GM12872 (cell line): ENCODE measurements at regions not wholly inside any gene's neighbourhood (a gene's known extent, or its start where the extent isn't known, plus 50 kb on each side); places are given as distances from the start of the nearest gene placed in this dataset.

Experiments
- TF ChIP-seq, protein P1 (sequence below): IDR thresholded peaks from 3 replicates; pipeline ENCODE4 v1.5.1; 2011; ENCODE audit warnings: low read depth, mild to moderate bottlenecking, low read length, moderate library complexity; ENCODE audit not compliant: insufficient read depth

- TF ChIP-seq, protein P1, sequence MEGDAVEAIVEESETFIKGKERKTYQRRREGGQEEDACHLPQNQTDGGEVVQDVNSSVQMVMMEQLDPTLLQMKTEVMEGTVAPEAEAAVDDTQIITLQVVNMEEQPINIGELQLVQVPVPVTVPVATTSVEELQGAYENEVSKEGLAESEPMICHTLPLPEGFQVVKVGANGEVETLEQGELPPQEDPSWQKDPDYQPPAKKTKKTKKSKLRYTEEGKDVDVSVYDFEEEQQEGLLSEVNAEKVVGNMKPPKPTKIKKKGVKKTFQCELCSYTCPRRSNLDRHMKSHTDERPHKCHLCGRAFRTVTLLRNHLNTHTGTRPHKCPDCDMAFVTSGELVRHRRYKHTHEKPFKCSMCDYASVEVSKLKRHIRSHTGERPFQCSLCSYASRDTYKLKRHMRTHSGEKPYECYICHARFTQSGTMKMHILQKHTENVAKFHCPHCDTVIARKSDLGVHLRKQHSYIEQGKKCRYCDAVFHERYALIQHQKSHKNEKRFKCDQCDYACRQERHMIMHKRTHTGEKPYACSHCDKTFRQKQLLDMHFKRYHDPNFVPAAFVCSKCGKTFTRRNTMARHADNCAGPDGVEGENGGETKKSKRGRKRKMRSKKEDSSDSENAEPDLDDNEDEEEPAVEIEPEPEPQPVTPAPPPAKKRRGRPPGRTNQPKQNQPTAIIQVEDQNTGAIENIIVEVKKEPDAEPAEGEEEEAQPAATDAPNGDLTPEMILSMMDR: no peak
These were observed 185.8 kb upstream of the SPAG17 start for GRCh38 chr1:118370861-118371260.

DNA sequence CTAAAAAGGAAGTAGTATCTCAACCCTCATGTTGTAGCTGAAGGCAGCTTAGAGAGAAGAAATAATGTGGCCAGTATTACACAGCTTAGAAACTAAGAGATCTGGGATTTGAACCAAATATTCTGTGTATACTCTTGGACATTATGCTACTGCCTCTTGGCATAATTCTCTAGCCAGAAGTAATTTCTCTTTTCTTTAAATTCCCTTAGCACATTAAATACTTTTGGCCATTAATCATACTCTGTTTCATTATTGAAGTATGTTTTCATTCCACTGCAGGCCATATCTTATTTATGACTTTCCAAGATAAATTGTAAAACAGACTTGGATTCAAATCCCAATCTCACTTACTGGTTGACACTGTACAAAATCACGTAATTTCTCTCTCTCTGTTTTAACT lies 181.3 kb upstream of the SPAG17 start:
- TF ChIP-seq, protein P1: no peak

DNA sequence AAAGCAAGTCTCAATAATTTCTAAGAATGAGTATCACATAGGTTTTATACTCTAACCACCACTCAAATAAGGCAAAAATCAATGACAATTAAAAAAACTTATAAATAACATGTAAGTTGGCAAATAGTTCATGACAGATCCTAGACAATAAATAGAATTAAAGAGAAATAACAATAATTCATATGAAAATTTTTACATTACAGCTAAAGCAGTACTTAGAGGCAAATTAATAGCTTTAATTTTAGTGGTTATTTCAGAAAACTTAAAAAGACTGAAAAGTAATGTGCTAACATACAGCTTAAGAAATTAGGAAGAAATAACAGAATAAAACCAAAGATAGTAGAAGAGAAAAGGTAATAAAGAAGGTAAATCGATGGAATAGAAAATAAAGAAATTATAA lies 179.9 kb upstream of the SPAG17 start:
- TF ChIP-seq, protein P1: no peak

GRCh38 chr1:118363396-118363795 lies 178.4 kb upstream of the SPAG17 start:
- TF ChIP-seq, protein P1: no peak

GRCh38 chr1:118360817-118361216 lies 175.8 kb upstream of the SPAG17 start:
- TF ChIP-seq, protein P1: no peak

DNA sequence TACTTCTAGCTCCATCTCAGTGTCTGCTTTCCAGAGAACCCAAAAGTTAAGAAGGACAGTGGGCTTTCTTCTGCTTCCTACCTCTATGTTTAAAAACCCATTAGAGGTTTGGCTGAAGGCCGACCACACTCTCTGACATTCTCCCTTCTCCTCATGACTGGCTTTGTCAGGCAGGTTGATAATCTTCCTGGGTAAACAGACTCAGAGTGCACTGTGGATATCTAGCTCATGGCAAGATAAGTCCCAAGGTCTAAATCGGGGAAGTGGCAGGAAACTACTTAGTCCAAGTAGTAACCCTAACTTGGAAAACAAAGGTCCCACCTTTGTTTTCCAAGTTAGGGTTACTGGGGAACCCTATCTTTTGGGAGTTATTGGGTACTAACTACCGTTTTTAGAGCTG lies 161.9 kb upstream of the SPAG17 start:
- TF ChIP-seq, protein P1: no peak

DNA sequence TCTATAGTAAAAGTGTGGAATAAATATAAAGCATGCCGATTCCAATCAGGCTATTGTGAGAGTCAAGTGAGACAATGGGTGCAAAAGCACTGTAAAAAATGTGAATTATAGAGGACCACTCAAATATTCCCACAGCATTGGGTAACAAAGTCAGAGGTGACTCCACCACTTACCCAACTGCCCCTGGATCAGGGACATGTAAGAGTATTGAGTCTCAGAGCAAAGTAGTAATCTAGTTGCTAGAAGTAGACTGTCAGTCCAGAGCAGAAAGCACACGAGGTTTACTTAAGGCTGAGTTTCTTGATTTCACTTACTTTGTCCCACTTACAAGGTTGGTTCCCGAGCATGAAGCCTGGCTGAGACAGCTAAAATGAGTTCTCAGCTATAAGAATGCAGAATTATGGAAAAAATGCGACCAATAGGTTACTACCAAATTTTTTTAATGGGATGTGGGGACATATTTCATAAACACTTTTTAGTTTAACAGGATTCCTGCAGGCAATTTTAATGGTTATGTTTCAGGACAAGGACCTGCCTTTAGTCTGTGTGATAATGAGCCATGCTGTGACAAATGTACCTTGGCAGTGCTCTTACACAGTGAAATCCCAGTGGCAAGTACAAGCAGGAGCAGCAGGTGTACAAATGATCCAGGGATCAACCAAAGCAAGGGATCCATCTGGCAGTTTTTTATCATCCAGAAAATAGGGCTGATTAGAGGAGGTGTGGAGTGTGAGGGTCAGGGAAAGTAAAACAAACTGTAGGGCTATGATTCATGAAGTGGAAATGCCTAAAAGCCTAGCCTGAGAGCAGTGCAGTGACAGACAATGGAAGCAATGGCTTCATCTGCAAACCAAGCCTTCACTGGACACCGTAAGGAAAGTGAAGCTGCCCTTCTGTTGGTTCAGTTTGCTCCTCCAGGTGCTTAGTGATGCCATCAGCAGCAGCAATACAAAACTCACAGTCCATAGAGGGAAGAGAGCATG lies 156.2 kb upstream of the SPAG17 start:
- TF ChIP-seq, protein P1: no peak
